Endodermal cell (in vitro differentiated cells): ENCODE measurements at regions not wholly inside any gene's neighbourhood (a gene's known extent, or its start where the extent isn't known, plus 50 kb on each side); places are given as distances from the start of the nearest gene placed in this dataset.

Source experiments
- DNase-seq: peaks from one replicate; pipeline ENCODE4 v3.0.0-alpha.2; 2017
- H3K27ac ChIP-seq: 2 replicates; pipeline ENCODE4 v1.5.1; 2013; ENCODE audit warnings: mild to moderate bottlenecking, low read depth, low read length, moderate library complexity
- H3K27me3 ChIP-seq: 2 replicates; pipeline ENCODE4 v1.6.1; 2013; ENCODE audit warnings: mild to moderate bottlenecking, low read length, moderate library complexity; ENCODE audit not compliant: insufficient read depth, control insufficient read depth, poor library complexity, severe bottlenecking
- H3K36me3 ChIP-seq: 2 replicates; pipeline ENCODE4 v1.7.0; 2013; ENCODE audit warnings: mild to moderate bottlenecking, low read length, moderate library complexity; ENCODE audit not compliant: control insufficient read depth, insufficient read depth
- H3K4me1 ChIP-seq: one replicate; pipeline ENCODE4 v1.7.0; 2013; ENCODE audit warnings: low read length; ENCODE audit not compliant: control insufficient read depth, insufficient read depth
- H3K4me3 ChIP-seq: 2 replicates; pipeline ENCODE4 v1.5.1; 2013; ENCODE audit warnings: mild to moderate bottlenecking, low read length, moderate library complexity
- H3K9ac ChIP-seq: 2 replicates; pipeline ENCODE4 v1.6.1; 2013; ENCODE audit warnings: mild to moderate bottlenecking, low read length, moderate library complexity; ENCODE audit not compliant: poor library complexity, severe bottlenecking; ENCODE audit errors: extremely low read depth
- H3K9me3 ChIP-seq: 2 replicates; pipeline ENCODE4 v1.6.1; 2013; ENCODE audit warnings: mild to moderate bottlenecking, low read length, moderate library complexity; ENCODE audit not compliant: control insufficient read depth
- H3K27ac Mint-ChIP-seq: 2 replicates; pipeline ENCODE4 v1.8.0; 2020; ENCODE audit warnings: mixed read lengths
- H3K27me3 Mint-ChIP-seq: 2 replicates; pipeline ENCODE4 v1.8.0; 2021; ENCODE audit warnings: mild to moderate bottlenecking, mixed read lengths; ENCODE audit not compliant: insufficient read depth
- H3K36me3 Mint-ChIP-seq: 2 replicates; pipeline ENCODE4 v1.8.0; 2020; ENCODE audit warnings: low read depth, mixed read lengths
- H3K4me1 Mint-ChIP-seq: 2 replicates; pipeline ENCODE4 v1.8.0; 2020; ENCODE audit warnings: mixed read lengths
- H3K4me3 Mint-ChIP-seq: 2 replicates; pipeline ENCODE4 v1.8.0; 2020; ENCODE audit warnings: mild to moderate bottlenecking, moderate library complexity, mixed read lengths
- H3K9me3 Mint-ChIP-seq: 2 replicates; pipeline ENCODE4 v1.8.0; 2020; ENCODE audit warnings: mild to moderate bottlenecking, mixed read lengths
- CTCF ChIP-seq: fragments of 200-600 bp; sonication (generic); conservative IDR thresholded peaks from 2 replicates; pipeline ENCODE4 v1.5.0; 2021; ENCODE audit warnings: antibody characterized with exemption, mild to moderate bottlenecking
- WGBS, 2 experiments: methylation state at CpG; one replicate each; pipeline versions ENCODE4 v1.1.5 to v1.1.7; 2013; ENCODE audit warnings: missing lambda C conversion rate in 2 of 2, mixed read lengths in 1 of 2; ENCODE audit not compliant: insufficient coverage in 1 of 2, insufficient read length in 1 of 2; 5-methylcytosine and 5-hydroxymethylcytosine counted together

DNA sequence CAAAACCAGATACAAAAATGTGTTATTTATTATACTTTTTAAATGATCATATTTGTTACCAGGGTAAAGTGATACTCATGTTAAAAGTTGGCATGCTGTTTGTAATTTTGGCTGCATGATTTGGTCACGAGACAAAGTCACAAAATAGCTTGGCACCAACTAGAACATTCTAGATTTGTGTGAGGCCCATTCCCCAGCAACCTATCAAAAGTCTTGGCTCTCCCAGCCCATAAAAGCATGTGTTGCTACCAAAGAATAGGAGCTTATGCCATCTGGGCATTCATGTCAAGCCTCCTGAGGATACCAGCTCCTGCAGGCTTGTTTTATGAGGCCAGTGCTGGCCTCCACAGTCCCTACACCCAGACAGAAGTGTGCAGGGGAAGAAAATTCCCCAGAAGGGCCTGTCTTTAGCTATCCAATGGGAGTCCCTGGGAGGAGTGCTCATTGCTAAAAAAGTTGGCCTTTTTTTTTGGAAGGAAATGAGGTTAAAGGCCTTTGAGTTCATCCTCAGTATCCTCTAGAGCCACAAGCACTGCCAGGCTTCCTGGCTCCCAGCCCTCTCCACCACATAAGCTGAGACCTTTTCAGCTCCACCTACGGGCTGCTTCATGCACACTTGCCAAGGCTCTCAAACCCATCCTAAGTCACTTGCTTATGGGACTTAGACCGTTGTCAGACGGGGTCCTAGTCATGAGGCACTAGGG is 211.9 kb upstream of the EOLA2 start:
- H3K27ac ChIP-seq = no peak overlapping the region
- H3K27me3 Mint-ChIP-seq = peaks cover 3% of the 10 kb centered on the region
- WGBS, 2 experiments = 80 to 86% methylated on average over 1 to 4 of the region's 4 CpGs
- H3K9ac ChIP-seq = no peak overlapping the region
- H3K4me1 ChIP-seq = no peaks in the 10 kb centered on the region
- no peak overlapping the region for H3K27ac Mint-ChIP-seq
- no peaks in the 10 kb centered on the region for H3K36me3 ChIP-seq
- no peak overlapping the region for H3K4me3 ChIP-seq
- no peak overlapping the region for H3K4me3 Mint-ChIP-seq
- H3K4me1 Mint-ChIP-seq = no peaks in the 10 kb centered on the region
- no peaks in the 10 kb centered on the region for H3K36me3 Mint-ChIP-seq
- H3K27me3 ChIP-seq = no peaks in the 10 kb centered on the region
- no peak for TF ChIP-seq CTCF
- peaks cover 48% of the 10 kb centered on the region for H3K9me3 Mint-ChIP-seq
- no peaks in the 10 kb centered on the region for H3K9me3 ChIP-seq
- no peak for DNase-seq

DNA sequence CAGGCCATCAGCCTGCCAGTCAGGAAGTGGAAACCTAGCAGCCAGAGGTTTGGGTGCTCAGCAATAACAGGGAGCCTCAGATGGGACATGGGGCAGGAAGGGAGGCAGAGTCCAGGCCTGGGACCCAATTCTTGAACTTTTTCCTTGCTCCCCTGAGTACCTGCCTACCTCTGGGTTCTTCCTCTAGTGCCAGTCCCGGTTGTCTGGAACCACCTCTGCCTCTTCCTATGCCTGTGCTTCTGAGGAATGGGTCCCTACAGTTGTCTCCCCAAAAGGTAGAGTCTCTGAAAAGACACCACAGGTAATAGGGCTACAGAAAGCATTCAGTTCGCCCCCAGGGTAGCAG is 212.4 kb upstream of the MAMLD1 start:
- Mint-ChIP-seq H3K9me3 (peaks cover 49% of the 10 kb centered on the region), H3K27me3 (peaks cover 3% of the 10 kb centered on the region), H3K27ac (no peak overlapping the region), H3K4me3 (no peak overlapping the region), H3K4me1 (no peaks in the 10 kb centered on the region), H3K36me3 (no peaks in the 10 kb centered on the region)
- Histone ChIP-seq H3K4me1 (no peaks in the 10 kb centered on the region), H3K36me3 (no peaks in the 10 kb centered on the region), H3K27ac (no peak overlapping the region), H3K9ac (no peak overlapping the region), H3K27me3 (no peaks in the 10 kb centered on the region), H3K9me3 (no peaks in the 10 kb centered on the region), H3K4me3 (no peak overlapping the region)
- DNase-seq = no peak
- no peak for TF ChIP-seq CTCF
- WGBS, 2 experiments = 91% methylated on average over 2 of the region's 2 CpGs; no CpG with 5 or more reads in 1 of the 2 experiments

- Histone ChIP-seq H3K9ac (no peak overlapping the region), H3K4me3 (no peak overlapping the region), H3K9me3 (no peaks in the 10 kb centered on the region), H3K27me3 (no peaks in the 10 kb centered on the region), H3K4me1 (no peaks in the 10 kb centered on the region), H3K36me3 (no peaks in the 10 kb centered on the region), H3K27ac (no peak overlapping the region)
- Mint-ChIP-seq H3K36me3 (no peaks in the 10 kb centered on the region), H3K27me3 (peaks cover 3% of the 10 kb centered on the region), H3K4me1 (no peaks in the 10 kb centered on the region), H3K4me3 (no peak overlapping the region), H3K27ac (no peak overlapping the region), H3K9me3 (peaks cover 53% of the 10 kb centered on the region)
- WGBS, 2 experiments = 86% methylated on average over 4 of the region's 4 CpGs; no CpG with 5 or more reads in 1 of the 2 experiments
- DNase-seq = no peak
- TF ChIP-seq CTCF = no peak
Observed at GRCh38 chrX:150152036-150152435, 211.1 kb upstream of the MAMLD1 start.
